Activated T-cell treated with anti-CD3 and anti-CD28 coated beads for 24 hours (primary cell): ENCODE measurements at regions not wholly inside any gene's neighbourhood (a gene's known extent, or its start where the extent isn't known, plus 50 kb on each side); places are given as distances from the start of the nearest gene placed in this dataset.

Experiments
- DNase-seq: peaks from one replicate; pipeline ENCODE4 v3.0.0-alpha.2; 2020; ENCODE audit warnings: low read depth

DNA sequence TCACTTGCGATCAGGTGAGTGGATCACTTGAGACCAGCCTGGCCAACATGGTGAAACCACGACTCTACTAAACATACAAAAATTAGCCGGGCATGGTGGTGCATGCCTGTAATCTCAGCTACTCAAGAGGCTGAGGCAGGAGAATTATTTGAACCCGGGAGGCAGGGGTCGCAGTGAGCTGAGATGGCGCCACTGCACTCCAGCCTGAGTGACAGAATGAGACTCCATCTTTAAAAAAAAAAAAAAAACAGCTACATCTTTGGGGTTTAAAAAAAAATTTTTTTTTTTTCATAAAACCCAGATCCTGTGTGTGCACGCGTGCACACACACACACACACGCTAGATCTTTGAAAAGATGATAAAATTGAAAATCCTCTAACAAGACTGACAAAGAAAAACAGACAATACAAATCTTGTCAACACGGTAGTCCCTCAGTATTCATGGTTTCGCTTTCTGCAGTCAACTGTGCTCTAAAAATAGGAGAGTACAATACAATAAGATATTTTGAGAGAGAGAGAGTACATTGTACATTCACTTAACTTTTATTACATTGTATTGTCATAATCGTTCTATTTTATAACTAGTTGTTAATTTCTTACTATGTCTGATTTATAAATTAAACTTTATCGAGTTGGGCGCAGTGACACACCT is 295.3 kb upstream of the RGS6 start:
- DNase-seq: no peak

DNA sequence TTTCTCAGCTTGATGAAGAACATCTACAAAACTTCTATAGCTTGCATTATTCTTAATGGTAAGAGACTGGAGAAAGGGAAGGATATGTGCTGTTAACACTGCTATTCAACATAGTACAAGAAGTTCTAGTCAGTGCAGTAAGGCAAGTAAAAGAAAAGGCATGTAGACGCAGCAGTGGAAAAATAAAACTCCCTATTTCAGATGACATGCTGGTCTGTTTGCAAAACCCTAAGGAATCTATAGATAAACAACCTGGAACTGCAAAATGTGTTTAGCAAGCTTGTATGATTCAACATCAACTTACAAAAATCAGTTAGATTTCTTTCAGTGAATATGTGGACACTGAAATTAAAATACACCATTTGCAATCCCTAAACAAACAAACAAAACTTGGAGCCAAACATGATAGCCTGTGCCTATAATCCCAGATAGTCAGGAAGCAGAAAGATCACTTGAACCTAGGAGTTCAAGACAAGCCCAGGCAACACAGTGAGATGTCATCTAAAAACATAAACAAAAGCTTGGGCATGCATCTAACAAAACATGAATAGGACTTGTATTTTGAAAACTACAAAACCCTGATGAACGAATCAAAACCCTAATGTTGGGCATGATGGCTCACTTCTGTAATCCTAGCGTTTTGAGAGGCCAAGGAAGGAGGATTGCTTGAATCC is 293.6 kb upstream of the RGS6 start:
- no peak for DNase-seq

DNA sequence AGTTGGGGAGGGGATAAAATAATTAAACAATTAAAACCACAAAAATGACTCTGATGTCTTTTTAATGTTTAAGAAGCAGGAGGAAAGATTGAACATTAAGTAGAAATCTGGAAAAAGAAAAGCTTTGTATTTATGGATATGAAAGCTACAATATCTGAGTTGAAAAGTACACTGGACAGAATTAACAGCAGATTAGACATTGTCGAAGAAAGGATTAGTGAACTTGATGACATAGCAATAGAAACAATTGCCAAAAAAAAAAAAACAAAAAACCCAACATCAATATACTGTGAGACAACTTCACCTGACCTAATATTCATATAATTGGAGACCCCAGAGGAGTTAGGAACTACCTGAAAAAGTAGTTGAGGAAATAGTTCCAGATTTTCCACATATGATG is 289.5 kb upstream of the RGS6 start:
- no peak for DNase-seq

DNA sequence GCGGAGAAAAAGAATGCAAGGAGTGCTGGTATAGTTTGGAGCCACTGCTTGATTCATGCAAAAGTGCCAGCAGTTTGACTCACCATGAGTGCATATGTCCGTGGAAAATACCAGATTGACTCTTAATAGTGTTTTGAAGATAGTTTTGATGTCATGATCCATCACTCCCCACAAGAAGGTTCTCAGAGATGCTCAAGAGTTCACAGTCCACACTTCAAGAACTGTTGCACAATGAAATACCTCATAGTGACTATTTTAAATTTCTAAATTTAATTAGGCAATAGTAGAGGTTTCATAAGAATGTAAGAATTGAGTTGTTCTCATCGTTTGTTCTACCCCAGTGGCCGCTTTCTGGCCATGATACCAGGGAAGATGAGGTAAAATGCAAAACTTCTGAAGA is 286.6 kb upstream of the RGS6 start:
- DNase-seq: no peak

DNA sequence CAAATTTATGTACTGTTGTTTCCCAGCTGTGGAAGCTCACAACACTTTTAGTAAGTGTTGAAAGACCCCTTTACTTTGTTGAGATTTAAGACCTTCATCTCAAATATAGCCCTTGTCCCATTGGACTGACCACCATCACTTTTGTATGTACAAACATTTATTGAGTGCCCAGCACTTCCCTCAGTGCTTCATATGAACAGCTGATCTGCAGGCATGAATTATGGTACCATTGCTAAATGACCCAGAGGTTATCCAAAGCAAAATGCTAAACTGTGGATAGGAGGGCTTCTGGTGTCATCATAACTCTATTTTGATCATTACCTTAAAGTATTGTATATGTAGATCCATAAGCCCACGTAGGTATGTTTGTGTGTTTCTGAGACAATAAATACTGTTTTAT is 285.7 kb upstream of the RGS6 start:
- no peak for DNase-seq

DNA sequence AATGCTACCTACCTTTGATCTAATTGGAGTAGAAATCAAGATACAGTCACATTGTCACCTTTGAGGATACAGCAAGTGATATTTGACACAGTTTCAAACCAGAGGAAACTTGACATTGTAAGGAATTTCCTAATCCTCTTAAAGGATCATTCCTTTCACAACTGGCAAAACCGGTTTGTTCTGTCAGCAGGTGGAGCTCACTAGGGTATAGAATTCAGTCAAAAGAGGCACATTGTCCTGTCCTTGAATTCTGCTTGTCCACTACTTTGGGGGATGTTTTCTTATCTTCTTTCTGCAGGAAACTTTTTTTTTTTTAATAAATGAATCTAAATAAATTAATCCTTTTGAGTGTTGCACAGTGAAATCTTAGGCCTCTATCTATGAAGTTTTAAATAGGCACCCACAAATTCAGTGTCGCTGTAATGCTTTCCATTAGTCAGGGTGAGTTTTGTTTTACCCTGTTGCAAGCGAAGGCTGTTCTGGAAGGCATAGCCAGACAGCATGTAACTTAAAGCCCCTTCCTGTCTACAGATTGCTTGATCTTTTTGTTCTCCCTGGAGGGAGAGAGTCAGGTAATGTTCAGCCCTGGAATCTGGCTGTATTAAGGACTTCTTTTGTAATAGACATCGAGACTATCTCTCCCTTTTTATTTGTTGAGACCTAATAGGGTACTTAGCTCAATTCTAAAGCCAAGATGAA is 285.0 kb upstream of the RGS6 start:
- no peak for DNase-seq

DNA sequence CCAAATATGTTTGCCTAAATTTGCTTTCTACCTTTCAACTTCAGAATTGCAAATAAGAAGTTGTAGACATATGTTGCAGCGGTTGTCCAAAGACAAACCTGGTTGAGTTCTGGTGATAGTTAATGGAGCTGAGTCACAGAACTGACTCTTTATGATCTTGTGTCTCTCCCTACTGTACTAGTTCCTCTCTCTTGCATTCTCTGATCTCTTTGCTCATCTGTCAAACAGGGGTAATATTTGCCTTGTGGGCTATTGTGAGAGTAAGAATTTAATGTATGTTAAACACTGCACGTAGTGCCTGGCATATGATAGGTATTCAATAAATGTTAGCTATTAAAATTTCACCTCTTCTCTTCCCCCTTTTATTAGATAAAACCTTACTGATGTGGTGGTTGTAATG is 283.5 kb upstream of the RGS6 start:
- DNase-seq: no peak

DNA sequence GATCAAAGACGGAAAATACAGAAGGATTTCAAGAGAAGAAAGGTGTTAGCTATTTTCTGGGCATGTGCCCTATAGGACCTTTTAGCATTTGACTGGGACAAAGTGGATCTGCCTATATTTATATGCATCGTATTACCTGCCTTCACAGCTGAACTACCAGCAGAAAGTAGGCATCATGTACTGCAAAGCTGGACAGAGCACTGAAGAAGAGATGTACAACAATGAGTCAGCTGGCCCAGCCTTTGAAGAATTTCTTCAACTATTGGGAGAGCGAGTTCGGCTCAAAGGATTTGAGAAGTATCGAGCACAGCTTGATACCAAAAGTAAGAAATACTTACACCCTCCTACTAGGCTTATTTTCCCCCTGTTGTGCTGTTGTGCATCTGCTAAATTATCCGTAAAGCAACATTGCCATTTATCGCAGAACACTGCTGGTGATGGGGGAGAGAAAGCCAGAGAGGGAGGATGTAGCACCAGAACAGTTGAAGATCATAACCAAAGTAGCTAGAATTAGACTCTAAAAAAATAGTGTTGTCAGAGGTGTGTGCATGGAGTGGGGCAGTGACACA is 282.0 kb upstream of the RGS6 start:
- no peak for DNase-seq

DNA sequence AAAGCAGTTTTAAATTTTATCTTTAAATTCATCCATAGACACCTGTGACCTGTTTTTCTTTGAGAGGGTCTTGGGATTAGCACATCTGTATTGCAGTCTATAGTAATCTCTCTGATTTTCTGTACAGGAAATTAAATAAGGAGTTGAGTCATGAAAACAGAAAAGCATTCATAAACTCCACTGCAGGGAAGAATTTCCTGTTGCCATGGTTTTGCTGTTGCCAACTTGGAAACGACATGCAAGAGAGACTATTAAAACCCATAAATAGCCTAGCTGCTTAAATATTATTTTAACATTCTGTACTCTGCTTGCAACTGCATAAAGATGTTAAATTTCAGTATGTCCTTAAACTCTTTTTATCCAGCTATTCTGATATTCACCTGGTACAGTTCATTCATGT is 281.0 kb upstream of the RGS6 start:
- no peak for DNase-seq

DNA sequence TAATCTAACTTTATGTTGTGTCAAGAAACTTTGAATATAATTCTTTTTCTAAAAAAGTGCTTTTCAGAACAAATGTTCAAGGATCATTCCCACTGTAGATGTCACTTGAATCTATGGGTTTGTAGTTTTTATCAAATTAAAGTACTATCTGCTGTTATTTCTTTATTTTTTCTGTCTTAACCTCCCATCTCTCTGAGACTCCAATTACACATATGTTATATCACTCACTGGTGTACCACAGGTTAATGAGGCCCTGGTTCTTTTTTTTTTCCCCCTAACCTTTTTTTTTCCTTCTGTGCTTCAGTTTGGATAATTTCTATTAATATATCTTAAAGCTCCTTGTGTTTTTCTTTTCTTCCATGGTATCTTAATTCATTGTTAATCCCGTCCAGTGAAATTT is 279.9 kb upstream of the RGS6 start:
- no peak for DNase-seq

DNA sequence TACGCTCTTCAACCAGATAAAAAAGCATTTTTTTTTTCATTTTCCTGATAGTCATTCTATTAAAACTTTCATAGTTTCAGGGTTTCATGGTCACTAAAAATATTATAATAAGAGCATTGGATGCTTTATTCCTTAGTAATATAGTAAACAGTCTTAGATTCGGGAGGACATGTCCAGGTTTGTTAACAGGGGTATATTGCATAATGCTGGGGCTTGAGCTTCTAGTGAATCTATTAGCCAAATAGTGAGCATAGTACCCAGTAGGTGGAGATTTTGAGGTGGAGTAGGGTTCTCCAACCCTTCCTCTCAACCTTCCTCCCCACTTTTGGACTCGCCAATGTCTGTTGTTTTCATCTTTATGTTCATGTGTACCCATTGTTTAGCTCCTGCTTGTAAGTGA is 277.4 kb upstream of the RGS6 start:
- DNase-seq: no peak

DNA sequence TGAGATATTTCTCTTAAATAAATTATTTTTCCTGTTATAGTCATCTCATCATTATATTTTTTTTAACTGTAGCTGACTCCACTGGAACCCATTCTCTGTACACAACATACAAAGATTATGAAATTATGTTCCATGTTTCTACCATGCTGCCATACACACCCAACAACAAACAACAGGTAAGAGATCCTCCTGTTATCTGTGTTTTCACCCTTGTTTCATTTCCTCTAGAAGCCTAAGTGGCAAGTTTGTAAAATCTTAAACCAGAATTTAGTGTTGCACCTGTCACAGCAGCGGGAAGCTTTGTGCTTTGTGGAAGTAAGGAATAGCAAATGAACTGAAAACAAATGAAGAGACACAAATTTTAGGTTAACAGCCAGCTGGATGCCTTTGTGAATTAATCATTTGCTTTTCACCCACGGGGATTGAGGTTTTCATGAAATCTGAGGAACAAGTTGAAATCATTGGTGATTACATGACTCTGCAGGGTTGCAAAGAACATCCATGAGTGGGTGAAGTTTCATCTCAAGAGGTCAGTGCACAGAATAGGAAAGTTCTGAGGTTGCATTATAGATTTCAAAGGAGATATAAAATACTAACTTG is 273.9 kb upstream of the RGS6 start:
- DNase-seq: no peak

DNA sequence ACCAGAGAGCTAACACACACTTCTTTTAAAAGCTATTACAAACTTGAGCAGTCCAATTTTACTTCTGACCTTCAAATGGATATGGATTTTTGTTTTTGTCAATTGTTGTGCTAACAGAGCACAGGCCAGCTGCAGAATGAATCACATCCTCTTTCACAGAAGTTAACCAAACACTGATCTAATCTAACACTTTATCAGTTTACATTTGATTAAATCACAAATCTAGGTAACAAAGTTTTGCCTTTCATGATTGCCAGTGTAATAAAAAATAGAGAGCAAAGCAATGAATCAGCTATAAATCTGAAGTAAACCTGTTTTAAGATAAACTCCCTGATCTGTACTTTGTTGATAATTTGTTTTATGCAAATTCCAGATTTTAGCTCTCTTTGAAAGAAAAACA is 273.1 kb upstream of the RGS6 start:
- no peak for DNase-seq

DNA sequence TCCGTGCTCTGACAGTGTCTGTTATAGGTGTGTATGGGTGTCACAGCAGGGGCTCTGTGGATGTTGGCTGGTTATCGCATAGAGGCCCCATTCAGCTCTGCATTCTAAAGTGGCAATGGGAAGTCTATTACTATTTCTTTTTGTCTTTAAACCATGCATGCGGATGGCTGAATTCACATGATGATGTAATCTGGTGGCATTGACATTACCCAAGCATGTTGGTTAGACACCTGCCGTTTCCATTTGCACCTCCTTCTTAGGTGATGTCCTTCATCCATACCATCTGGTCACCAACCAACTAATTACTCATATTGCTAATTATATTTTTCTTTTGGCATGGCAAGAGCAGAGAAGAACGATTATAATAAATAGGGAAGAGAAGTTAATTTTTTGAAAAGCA is 270.8 kb upstream of the RGS6 start:
- no peak for DNase-seq

DNA sequence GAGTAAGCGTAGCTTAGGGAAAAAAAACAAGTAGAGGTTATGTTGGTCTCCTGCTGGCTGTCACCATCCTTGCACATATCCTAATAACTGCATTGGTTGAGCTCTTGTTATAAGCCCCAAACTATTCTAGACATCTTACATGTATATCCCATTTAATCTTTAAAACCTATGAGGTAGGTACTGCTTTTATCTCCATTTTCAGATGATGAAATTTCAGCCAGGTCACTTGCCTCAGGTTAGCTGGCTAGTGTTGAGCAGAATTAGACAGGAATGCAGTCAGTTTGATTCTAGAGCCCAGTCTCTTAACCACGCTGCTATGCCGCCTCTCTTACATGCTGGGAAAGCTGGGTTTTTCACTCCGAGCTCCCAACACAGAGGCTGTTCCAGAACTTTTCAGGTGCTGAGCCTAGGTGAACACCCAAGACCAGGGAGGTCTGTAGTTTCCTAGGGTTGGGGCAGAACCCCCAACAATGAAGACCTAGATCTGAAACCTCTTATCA is 269.9 kb upstream of the RGS6 start:
- DNase-seq: no peak

DNA sequence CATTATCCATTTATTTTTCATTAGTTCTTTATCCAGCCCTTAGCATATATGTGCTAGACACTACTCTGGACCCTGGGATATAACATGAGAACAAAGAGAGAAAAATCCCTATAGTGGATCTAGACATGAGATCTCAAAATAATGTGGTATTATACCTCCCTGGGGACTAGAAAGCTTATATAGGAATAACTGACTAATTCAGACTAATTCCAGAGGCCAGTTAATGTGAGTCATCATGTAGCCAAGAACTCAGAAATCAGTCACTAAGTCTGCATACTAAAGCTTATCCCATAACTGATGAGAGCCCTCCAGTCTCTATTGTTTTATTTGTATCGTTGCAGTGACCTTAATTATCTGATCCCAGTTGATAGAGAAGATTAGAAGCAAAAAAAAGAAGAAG is 267.1 kb upstream of the RGS6 start:
- no peak for DNase-seq

DNA sequence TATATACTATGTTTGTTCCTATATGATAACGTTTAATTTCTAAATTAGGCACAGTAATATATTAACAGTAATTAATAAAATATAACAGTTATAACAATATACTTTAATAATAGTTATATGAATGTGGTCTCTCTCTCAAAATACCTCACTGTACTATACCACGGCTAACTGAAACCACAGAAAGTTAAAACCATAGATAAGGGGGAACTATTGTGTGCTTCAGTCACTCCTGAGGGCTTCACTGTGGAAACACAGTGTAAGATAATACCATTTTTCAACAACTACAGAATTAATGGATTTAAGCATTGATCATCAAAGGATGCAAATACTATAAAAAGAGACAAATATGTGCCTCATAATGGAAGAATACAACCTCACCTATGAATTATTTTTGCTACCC is 266.4 kb upstream of the RGS6 start:
- no peak for DNase-seq

DNA sequence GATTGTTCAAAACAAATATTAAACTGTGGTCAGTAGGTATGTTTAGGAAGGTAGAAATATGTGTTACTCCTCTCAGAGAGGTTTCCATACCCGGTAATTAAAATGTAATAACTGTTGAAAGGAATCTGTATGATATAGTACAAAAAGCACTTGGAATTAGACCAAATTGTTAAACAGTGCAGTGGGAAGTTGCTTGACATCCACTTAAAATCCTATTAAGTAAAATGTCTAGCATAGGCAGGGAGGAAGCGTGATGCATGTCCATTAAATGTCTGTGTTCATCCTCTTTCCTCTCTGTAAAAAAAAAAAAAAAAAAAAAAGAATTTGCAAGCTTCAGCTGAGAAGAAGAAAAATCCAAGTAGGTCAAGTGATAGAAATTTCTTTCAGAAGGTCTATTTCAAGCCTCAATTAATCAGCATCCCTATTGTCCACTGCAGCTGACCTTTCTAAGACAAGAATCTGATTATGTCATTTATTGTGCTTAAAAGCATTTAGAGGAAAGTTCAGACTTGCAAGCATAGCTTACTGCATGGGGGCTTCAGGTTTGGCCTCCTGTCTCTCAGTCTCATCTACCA is 265.6 kb upstream of the RGS6 start:
- DNase-seq: no peak

DNA sequence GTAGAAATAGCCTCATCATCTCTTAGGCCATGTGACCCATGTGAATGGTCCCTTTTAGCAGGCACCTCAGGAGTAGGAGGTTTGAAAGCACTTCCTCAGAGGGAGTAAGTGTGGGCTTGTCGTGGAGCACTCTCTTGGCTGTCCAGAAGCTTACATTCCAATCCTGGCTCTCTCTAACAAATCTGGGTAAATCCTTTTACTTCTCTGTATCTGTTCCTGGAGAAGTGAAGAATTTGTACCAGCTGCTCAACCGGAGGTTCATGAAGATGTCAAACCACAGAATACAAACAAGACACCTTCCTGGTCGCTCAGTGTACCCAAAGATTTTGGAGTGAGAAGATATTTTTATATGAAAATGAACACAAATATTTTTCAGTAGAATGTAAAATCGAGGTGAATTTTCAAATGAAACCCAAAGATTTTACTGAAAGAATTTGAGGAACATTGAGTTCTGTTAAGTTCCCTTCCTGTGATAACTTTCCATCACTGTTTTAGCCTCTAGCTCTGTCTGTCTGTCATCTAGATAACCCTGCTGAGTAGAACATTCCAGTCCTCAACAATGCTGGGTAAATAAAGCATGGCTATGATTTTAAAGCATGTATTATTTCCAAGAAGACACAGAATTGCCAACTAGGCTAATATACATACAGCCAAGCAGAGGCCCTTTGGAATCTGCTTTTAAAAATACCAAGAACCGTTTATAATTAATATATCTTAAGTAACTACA is 263.9 kb upstream of the RGS6 start:
- no peak for DNase-seq

DNA sequence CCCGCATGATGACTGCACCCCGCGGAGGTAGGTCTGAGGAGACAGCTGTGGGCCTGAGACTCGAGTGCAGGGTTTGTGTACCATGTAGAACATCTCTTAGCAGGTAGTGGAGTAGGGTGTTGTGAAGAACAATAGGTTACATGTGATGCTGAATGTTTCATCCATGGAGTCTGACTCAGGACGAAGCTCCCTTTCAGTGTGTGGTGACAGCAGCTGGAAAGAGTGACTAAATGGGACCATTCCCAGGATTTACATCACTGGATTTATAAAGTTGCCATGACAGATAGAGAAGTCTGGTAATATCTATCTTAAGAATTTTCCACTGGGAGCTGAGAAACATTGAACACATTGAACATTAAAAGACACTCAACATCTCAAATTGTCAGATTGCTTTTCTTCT is 259.6 kb upstream of the RGS6 start:
- DNase-seq: no peak

DNA sequence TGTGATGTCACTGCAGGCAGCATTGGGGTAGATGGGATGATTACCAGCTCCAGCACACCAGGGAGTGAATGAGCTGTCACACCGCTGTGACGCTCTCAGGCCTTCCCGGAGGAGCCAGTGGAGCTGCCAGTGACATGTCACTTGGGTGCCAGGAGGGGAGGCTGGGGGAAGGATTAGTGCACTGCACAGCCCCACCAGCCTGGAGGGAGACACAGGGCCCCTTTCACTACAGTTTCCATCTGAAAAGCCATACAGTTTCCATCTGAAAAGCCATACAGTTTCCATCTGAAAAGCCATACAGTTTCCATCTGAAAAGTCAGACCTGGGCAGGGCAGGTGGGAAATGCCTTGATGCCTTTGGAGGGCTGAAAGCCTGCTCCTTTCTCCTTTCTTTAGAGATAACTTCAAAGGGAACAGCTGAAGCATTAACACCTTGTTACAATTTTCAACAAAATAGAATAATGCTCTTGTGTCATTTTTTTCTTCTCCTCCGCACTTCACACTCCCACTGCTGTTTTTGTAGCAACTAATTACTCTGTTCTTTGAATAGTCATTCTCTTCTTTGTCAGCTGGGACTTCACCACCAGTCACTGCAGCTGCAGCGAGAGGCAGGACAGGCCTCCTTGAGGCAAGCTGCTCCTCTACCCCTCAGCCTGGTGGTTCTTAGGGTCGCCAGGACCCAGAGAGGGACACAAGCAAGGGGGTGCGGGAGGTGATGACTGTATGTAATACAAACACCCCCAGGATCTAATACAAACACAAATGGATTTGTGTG is 256.9 kb upstream of the RGS6 start:
- DNase-seq: no peak
